Left ventricle myocardium inferior (tissue), 1 donor: ENCODE measurements at regions not wholly inside any gene's neighbourhood (a gene's known extent, or its start where the extent isn't known, plus 50 kb on each side); places are given as distances from the start of the nearest gene placed in this dataset.

Experiments used
- DNase-seq: peaks from one replicate; pipeline ENCODE4 v3.0.0-alpha.2; 2020
- H3K27ac ChIP-seq: fragments of 200-600 bp; replicated peaks from 2 replicates; pipeline ENCODE4 v1.8.0; 2021
- H3K27me3 ChIP-seq: fragments of 200-600 bp; 2 replicates; pipeline ENCODE4 v1.8.0; 2021; ENCODE audit warnings: low read depth
- H3K36me3 ChIP-seq: fragments of 200-600 bp; 2 replicates; pipeline ENCODE4 v1.8.0; 2021
- H3K4me1 ChIP-seq: fragments of 200-600 bp; 2 replicates; pipeline ENCODE4 v1.8.0; 2021
- H3K4me3 ChIP-seq: fragments of 200-600 bp; 2 replicates; pipeline ENCODE4 v1.8.0; 2021; ENCODE audit warnings: mild to moderate bottlenecking, moderate library complexity
- H3K9me3 ChIP-seq: fragments of 200-600 bp; replicated peaks from 2 replicates; pipeline ENCODE4 v1.8.0; 2021
- CTCF ChIP-seq: fragments of 200-600 bp; IDR thresholded peaks from 2 replicates; pipeline ENCODE4 v1.8.0; 2021; ENCODE audit warnings: antibody characterized with exemption, mild to moderate bottlenecking, borderline replicate concordance
- intact Hi-C: fragments of 100-400 bp; cut with micrococcal nuclease; formaldehyde crosslinking; loops from one replicate; pipeline ENCODE4 v1.11.0; 2022
- donor health status: DM: no; HTN: yes; CAD: no; lungs with severe emphysema.

GRCh38 chr3:1774597-1774996 lies 324.1 kb upstream of the CNTN4 start:
- Histone ChIP-seq H3K4me3 (no peak overlapping the region), H3K9me3 (no peaks in the 10 kb centered on the region), H3K27ac (no peak overlapping the region), H3K36me3 (no peaks in the 10 kb centered on the region), H3K4me1 (no peaks in the 10 kb centered on the region), H3K27me3 (no peaks in the 10 kb centered on the region)
- TF ChIP-seq CTCF = no peak
- intact Hi-C loops = no loop called here
- no peak for DNase-seq

GRCh38 chr3:1775321-1775720 lies 323.3 kb upstream of the CNTN4 start:
- Histone ChIP-seq H3K27ac (no peak overlapping the region), H3K27me3 (no peaks in the 10 kb centered on the region), H3K4me3 (no peak overlapping the region), H3K36me3 (no peaks in the 10 kb centered on the region), H3K9me3 (no peaks in the 10 kb centered on the region), H3K4me1 (no peaks in the 10 kb centered on the region)
- intact Hi-C loops = no loop called here
- no peak for DNase-seq
- no peak for TF ChIP-seq CTCF

GRCh38 chr3:1783995-1784394 lies 314.7 kb upstream of the CNTN4 start:
- H3K27me3 ChIP-seq = no peaks in the 10 kb centered on the region
- no peak for TF ChIP-seq CTCF
- intact Hi-C loops = no loop called here

GRCh38 chr3:1787094-1787493 lies 311.6 kb upstream of the CNTN4 start:
- Histone ChIP-seq H3K4me1 (no peaks in the 10 kb centered on the region), H3K27me3 (no peaks in the 10 kb centered on the region), H3K4me3 (no peak overlapping the region), H3K27ac (no peak overlapping the region), H3K9me3 (no peaks in the 10 kb centered on the region), H3K36me3 (no peaks in the 10 kb centered on the region)
- DNase-seq = no peak
- intact Hi-C loops = no loop called here
- no peak for TF ChIP-seq CTCF

More at GRCh38 chr3:1783995-1784394, 314.7 kb upstream of the CNTN4 start:
- no peaks in the 10 kb centered on the region for H3K4me1 ChIP-seq
- H3K27ac ChIP-seq = no peak overlapping the region
- no peak for DNase-seq
- H3K36me3 ChIP-seq = no peaks in the 10 kb centered on the region
- no peaks in the 10 kb centered on the region for H3K9me3 ChIP-seq
- no peak overlapping the region for H3K4me3 ChIP-seq

GRCh38 chr3:1792466-1792865 lies 306.2 kb upstream of the CNTN4 start:
- H3K4me1 ChIP-seq = no peaks in the 10 kb centered on the region
- TF ChIP-seq CTCF = no peak
- H3K27ac ChIP-seq = no peak overlapping the region

GRCh38 chr3:1798711-1799405 lies 299.8 kb upstream of the CNTN4 start:
- no peak for DNase-seq
- H3K4me3 ChIP-seq = no peak overlapping the region
- no peaks in the 10 kb centered on the region for H3K27me3 ChIP-seq
- H3K27ac ChIP-seq = no peak overlapping the region
- peaks cover 16% of the 10 kb centered on the region for H3K9me3 ChIP-seq
- no peaks in the 10 kb centered on the region for H3K4me1 ChIP-seq
- no peaks in the 10 kb centered on the region for H3K36me3 ChIP-seq
- TF ChIP-seq CTCF = no peak
- intact Hi-C loops = no loop called here

More at GRCh38 chr3:1792466-1792865, 306.2 kb upstream of the CNTN4 start:
- intact Hi-C loops = no loop called here
- Histone ChIP-seq H3K36me3 (no peaks in the 10 kb centered on the region), H3K9me3 (no peaks in the 10 kb centered on the region), H3K4me3 (no peak overlapping the region), H3K27me3 (no peaks in the 10 kb centered on the region)
- no peak for DNase-seq
